Adrenal gland (tissue), 5 donors: ENCODE measurements at regions not wholly inside any gene's neighbourhood (a gene's known extent, or its start where the extent isn't known, plus 50 kb on each side); places are given as distances from the start of the nearest gene placed in this dataset.

Experiments
- POLR2A ChIP-seq, 2 donors: fragments of 450-650 bp; IDR thresholded peaks; one replicate each; pipeline ENCODE4 v1.6.1; 2017; ENCODE audit warnings: antibody characterized with exemption in 2 of 2, mild to moderate bottlenecking in 2 of 2, moderate library complexity in 1 of 2
- TF ChIP-seq, protein P1 (sequence below), 6 experiments: fragments of 450-650 bp in 4 of 6; fragments of 200-600 bp in 2 of 6; sonication (generic) in 1 of 6; IDR thresholded peaks; 1 replicate in 5 of 6; 2 replicates in 1 of 6; pipeline versions ENCODE4 v1.5.1 to v1.8.0; 2016 to 2021; ENCODE audit warnings: antibody characterized with exemption in 6 of 6, mild to moderate bottlenecking in 2 of 6, moderate library complexity in 1 of 6
- donor health status: DM: no; HTN: no; CAD: no.

- TF ChIP-seq, protein P1, sequence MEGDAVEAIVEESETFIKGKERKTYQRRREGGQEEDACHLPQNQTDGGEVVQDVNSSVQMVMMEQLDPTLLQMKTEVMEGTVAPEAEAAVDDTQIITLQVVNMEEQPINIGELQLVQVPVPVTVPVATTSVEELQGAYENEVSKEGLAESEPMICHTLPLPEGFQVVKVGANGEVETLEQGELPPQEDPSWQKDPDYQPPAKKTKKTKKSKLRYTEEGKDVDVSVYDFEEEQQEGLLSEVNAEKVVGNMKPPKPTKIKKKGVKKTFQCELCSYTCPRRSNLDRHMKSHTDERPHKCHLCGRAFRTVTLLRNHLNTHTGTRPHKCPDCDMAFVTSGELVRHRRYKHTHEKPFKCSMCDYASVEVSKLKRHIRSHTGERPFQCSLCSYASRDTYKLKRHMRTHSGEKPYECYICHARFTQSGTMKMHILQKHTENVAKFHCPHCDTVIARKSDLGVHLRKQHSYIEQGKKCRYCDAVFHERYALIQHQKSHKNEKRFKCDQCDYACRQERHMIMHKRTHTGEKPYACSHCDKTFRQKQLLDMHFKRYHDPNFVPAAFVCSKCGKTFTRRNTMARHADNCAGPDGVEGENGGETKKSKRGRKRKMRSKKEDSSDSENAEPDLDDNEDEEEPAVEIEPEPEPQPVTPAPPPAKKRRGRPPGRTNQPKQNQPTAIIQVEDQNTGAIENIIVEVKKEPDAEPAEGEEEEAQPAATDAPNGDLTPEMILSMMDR (IDR thresholded peaks at IDR 0.05): no peak
- no peak for TF ChIP-seq POLR2A (IDR thresholded peaks at IDR 0.05)
Measured at GRCh38 chr21:16213518-16213917, 483.7 kb downstream of the USP25 start.
